ENCODE measurements at regions not wholly inside any gene's neighbourhood (a gene's known extent, or its start where the extent isn't known, plus 50 kb on each side); places are given as distances from the start of the nearest gene placed in this dataset.

- Histone ChIP-seq H3K27me3 (ENCODE audit: insufficient read depth, low read length, poor library complexity, severe bottlenecking) (no peaks in the 10 kb centered on the region), H3F3A (ENCODE audit: low read depth) (no peaks in the 10 kb centered on the region), H3K9me3 (ENCODE audit: insufficient read depth, low read depth, low read length) (no peaks in the 10 kb centered on the region; the same call in 1 of the 2 replicates), H3K4me3 (ENCODE audit: low read length, poor library complexity, severe bottlenecking) (no peak overlapping the region), H4K20me1 (ENCODE audit: insufficient read depth, low read length, poor library complexity, severe bottlenecking) (no peaks in the 10 kb centered on the region), H3K4me2 (ENCODE audit: low read depth, low read length, poor library complexity, severe bottlenecking) (no peak overlapping the region), H2AFZ (ENCODE audit: low read length) (no peak overlapping the region), H3K9me2 (replicated peaks; ENCODE audit: low read depth, low read length) (no peaks in the 10 kb centered on the region), H3K4me1 (ENCODE audit: insufficient read depth, low read length, poor library complexity, severe bottlenecking) (no peaks in the 10 kb centered on the region), H3K9ac (ENCODE audit: low read depth, low read length, poor library complexity, severe bottlenecking) (no peak overlapping the region), H3K79me2 (ENCODE audit: insufficient read depth, low read length) (no peaks in the 10 kb centered on the region), H3K36me3 (ENCODE audit: insufficient read depth, low read length) (no peaks in the 10 kb centered on the region)
- TF ChIP-seq EZH2phosphoT487 (IDR thresholded peaks at IDR 0.05; ENCODE audit: borderline replicate concordance) (no peak), CTCF (conservative IDR thresholded peaks at IDR 0.05; ENCODE audit: low read length) (no peak)
Measured at GRCh38 chr13:111508902-111509509, 188.6 kb downstream of the TEX29 start.

GRCh38 chr13:111510502-111511218 lies 190.2 kb downstream of the TEX29 start:
- Histone ChIP-seq H3K79me2 (ENCODE audit: insufficient read depth, low read length) (no peaks in the 10 kb centered on the region), H3K9me2 (replicated peaks; ENCODE audit: low read depth, low read length) (no peaks in the 10 kb centered on the region), H2AFZ (ENCODE audit: low read length) (no peak overlapping the region), H3K4me2 (ENCODE audit: low read depth, low read length, poor library complexity, severe bottlenecking) (no peak overlapping the region), H3K36me3 (ENCODE audit: insufficient read depth, low read length) (no peaks in the 10 kb centered on the region), H3K9me3 (ENCODE audit: insufficient read depth, low read depth, low read length) (no peaks in the 10 kb centered on the region; the same call in 1 of the 2 replicates), H3K4me3 (ENCODE audit: low read length, poor library complexity, severe bottlenecking) (no peak overlapping the region), H3K4me1 (ENCODE audit: insufficient read depth, low read length, poor library complexity, severe bottlenecking) (no peaks in the 10 kb centered on the region), H3K9ac (ENCODE audit: low read depth, low read length, poor library complexity, severe bottlenecking) (no peak overlapping the region), H4K20me1 (ENCODE audit: insufficient read depth, low read length, poor library complexity, severe bottlenecking) (no peaks in the 10 kb centered on the region), H3F3A (ENCODE audit: low read depth) (no peaks in the 10 kb centered on the region), H3K27me3 (ENCODE audit: insufficient read depth, low read length, poor library complexity, severe bottlenecking) (no peaks in the 10 kb centered on the region)
- TF ChIP-seq EZH2phosphoT487 (IDR thresholded peaks at IDR 0.05; ENCODE audit: borderline replicate concordance) = no peak
- TF ChIP-seq CTCF (conservative IDR thresholded peaks at IDR 0.05; ENCODE audit: low read length) = no peak

GRCh38 chr13:111511219-111511732 lies 190.8 kb downstream of the TEX29 start:
- Histone ChIP-seq H3K4me3 (ENCODE audit: low read length, poor library complexity, severe bottlenecking) (no peak overlapping the region), H3K4me1 (ENCODE audit: insufficient read depth, low read length, poor library complexity, severe bottlenecking) (no peaks in the 10 kb centered on the region), H3K4me2 (ENCODE audit: low read depth, low read length, poor library complexity, severe bottlenecking) (no peak overlapping the region), H3K36me3 (ENCODE audit: insufficient read depth, low read length) (no peaks in the 10 kb centered on the region), H4K20me1 (ENCODE audit: insufficient read depth, low read length, poor library complexity, severe bottlenecking) (no peaks in the 10 kb centered on the region), H3K9me3 (ENCODE audit: insufficient read depth, low read depth, low read length) (no peaks in the 10 kb centered on the region; the same call in 1 of the 2 replicates), H2AFZ (ENCODE audit: low read length) (no peak overlapping the region), H3K27me3 (ENCODE audit: insufficient read depth, low read length, poor library complexity, severe bottlenecking) (no peaks in the 10 kb centered on the region), H3K9ac (ENCODE audit: low read depth, low read length, poor library complexity, severe bottlenecking) (no peak overlapping the region), H3F3A (ENCODE audit: low read depth) (no peaks in the 10 kb centered on the region), H3K79me2 (ENCODE audit: insufficient read depth, low read length) (no peaks in the 10 kb centered on the region), H3K9me2 (replicated peaks; ENCODE audit: low read depth, low read length) (no peaks in the 10 kb centered on the region)
- TF ChIP-seq CTCF (conservative IDR thresholded peaks at IDR 0.05; ENCODE audit: low read length) (no peak), EZH2phosphoT487 (IDR thresholded peaks at IDR 0.05; ENCODE audit: borderline replicate concordance) (no peak)

Measured in Loucy (cell line).